ENCODE measurements at regions not wholly inside any gene's neighbourhood (a gene's known extent, or its start where the extent isn't known, plus 50 kb on each side); places are given as distances from the start of the nearest gene placed in this dataset.
"Not testable (repeated sequence)": the region's sequence is repeated elsewhere in the genome, so short reads cannot be mapped to it uniquely, and the experiment has no call there.

DNA sequence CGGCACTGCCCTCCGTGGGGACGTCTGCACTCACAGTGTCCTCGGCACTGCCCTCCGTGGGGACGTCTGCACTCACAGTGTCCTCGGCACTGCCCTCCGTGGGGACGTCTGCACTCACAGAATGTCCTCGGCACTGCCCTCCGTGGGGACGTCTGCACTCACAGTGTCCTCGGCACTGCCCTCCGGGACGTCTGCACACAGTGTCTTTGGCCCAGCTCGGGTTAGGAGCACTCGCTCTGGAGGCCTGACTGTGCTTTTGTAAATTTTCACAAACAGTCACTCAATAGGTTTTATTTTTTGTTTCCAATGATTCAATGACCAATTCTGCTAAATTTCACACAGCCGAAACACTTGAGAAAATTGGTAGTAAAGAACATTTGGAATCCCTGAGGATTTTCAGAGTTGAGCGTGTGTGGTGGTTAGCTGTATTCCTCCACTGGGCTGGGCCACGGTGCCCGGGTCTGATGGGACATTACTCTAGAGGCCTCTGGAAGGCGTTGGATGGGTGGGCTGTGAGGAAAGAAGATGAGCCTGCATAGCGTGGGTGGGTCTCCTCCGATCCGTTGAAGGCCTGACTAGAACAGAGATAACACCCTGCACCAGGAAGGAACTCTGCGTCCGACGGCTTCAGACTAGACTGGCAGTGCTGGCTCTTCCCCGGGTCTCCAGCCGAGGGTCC lies 134.8 kb downstream of the RTP5 start:
- Histone ChIP-seq H4K20me1 (ENCODE audit: insufficient read depth, low read length) (no peaks in the 10 kb centered on the region), H3K9me3 (ENCODE audit: low read length) (peaks cover 5% of the 10 kb centered on the region), H3K36me3 (ENCODE audit: insufficient read depth, low read length) (no peaks in the 10 kb centered on the region), H3K27ac (ENCODE audit: low read depth, low read length, poor library complexity, severe bottlenecking) (no peak overlapping the region), H3K4me1 (ENCODE audit: insufficient read depth, low read length, poor library complexity, severe bottlenecking) (no peaks in the 10 kb centered on the region), H3K79me2 (ENCODE audit: insufficient read depth, low read depth, low read length) (no peaks in the 10 kb centered on the region), H3K4me3 (ENCODE audit: low read depth, low read length, poor library complexity, severe bottlenecking) (no peak overlapping the region), H2AFZ (ENCODE audit: low read length) (no peak overlapping the region), H3K4me2 (ENCODE audit: low read length) (no peak overlapping the region), H3K9me2 (ENCODE audit: insufficient read depth, low read length) (no peaks in the 10 kb centered on the region)
- ChIA-PET CTCF (ENCODE audit: unreplicated experiment) (no interaction called here), POLR2A (no interaction called here)
- TF ChIP-seq, protein P1, sequence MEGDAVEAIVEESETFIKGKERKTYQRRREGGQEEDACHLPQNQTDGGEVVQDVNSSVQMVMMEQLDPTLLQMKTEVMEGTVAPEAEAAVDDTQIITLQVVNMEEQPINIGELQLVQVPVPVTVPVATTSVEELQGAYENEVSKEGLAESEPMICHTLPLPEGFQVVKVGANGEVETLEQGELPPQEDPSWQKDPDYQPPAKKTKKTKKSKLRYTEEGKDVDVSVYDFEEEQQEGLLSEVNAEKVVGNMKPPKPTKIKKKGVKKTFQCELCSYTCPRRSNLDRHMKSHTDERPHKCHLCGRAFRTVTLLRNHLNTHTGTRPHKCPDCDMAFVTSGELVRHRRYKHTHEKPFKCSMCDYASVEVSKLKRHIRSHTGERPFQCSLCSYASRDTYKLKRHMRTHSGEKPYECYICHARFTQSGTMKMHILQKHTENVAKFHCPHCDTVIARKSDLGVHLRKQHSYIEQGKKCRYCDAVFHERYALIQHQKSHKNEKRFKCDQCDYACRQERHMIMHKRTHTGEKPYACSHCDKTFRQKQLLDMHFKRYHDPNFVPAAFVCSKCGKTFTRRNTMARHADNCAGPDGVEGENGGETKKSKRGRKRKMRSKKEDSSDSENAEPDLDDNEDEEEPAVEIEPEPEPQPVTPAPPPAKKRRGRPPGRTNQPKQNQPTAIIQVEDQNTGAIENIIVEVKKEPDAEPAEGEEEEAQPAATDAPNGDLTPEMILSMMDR (conservative IDR thresholded peaks at IDR 0.05; ENCODE audit: low read length) = no peak
- TF ChIP-seq EZH2phosphoT487 (IDR thresholded peaks at IDR 0.05; ENCODE audit: borderline replicate concordance, low read depth, low read length) = no peak
- intact Hi-C loops (cut with micrococcal nuclease; ENCODE audit: unreplicated experiment) = no loop called here
- no TSS peak for BruUV-seq (replicated peaks)
- DNase-seq (ENCODE audit: low spot score) = no peak

DNA sequence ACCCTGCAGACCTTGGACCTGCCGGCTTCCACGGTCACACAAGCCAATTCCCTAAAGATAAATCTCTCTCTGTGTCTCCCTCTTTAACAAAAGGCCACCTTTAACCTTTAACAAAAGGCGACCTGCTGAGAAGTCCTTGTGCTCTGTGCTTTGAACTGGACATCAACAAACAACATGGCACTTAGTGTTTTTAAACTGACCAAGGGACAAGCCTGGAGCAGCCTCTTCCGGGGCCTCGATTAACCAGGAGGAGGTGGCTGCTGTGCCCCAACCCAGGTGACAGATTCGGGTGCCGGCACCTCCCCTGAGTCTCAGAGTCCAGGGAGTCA lies 135.3 kb downstream of the RTP5 start:
- intact Hi-C loops (cut with micrococcal nuclease; ENCODE audit: unreplicated experiment) = no loop called here
- ChIA-PET CTCF (ENCODE audit: unreplicated experiment) (no interaction called here), POLR2A (no interaction called here)

DNA sequence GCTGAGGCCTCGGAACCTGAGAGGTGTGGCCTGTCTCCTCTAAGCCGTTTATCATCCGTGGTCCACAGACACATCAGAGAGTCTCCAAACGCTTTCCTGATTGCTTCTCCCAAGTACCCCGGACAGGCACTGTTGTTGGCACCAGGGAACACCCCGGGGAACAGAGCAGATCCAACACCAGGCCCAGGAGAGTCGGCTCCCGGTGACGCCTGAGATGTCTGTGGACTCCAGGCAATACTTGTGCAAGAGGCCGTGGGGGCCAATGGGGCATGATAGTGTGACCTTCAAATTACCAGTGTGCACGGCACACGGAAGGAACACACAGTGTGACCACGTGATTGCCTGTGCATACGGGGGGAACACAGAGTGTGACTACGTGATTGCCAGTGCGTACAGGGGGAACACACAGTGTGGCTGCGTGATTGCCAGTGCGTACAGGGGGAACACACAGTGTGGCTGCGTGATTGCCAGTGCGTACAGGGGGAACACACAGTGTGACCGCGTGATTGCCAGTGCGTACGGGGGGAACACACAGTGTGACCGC lies 136.6 kb downstream of the RTP5 start:
- H3K27ac ChIP-seq (ENCODE audit: low read depth, low read length, poor library complexity, severe bottlenecking); H2AFZ ChIP-seq (ENCODE audit: low read length); BruUV-seq (replicated peaks); H3K9me2 ChIP-seq (ENCODE audit: insufficient read depth, low read length); H3K4me2 ChIP-seq (ENCODE audit: low read length); H4K20me1 ChIP-seq (ENCODE audit: insufficient read depth, low read length); CTCF ChIA-PET (ENCODE audit: unreplicated experiment); intact Hi-C loops (cut with micrococcal nuclease; ENCODE audit: unreplicated experiment); H3K79me2 ChIP-seq (ENCODE audit: insufficient read depth, low read depth, low read length); POLR2A ChIA-PET; DNase-seq (ENCODE audit: low spot score); H3K9me3 ChIP-seq (ENCODE audit: low read length); H3K4me3 ChIP-seq (ENCODE audit: low read depth, low read length, poor library complexity, severe bottlenecking); H3K4me1 ChIP-seq (ENCODE audit: insufficient read depth, low read length, poor library complexity, severe bottlenecking); H3K36me3 ChIP-seq (ENCODE audit: insufficient read depth, low read length): not testable (repeated sequence)

More for the DNA sequence above, 135.3 kb downstream of the RTP5 start:
- no peak for TF ChIP-seq EZH2phosphoT487 (IDR thresholded peaks at IDR 0.05; ENCODE audit: borderline replicate concordance, low read depth, low read length)
- TF ChIP-seq, protein P1 (conservative IDR thresholded peaks at IDR 0.05; ENCODE audit: low read length) = no peak
- no peak for DNase-seq (ENCODE audit: low spot score)
- no peaks in the 10 kb centered on the region for H3K4me1 ChIP-seq (ENCODE audit: insufficient read depth, low read length, poor library complexity, severe bottlenecking)
- H4K20me1 ChIP-seq (ENCODE audit: insufficient read depth, low read length) = no peaks in the 10 kb centered on the region
- H3K4me2 ChIP-seq (ENCODE audit: low read length) = no peak overlapping the region
- no TSS peak for BruUV-seq (replicated peaks)
- H3K27ac ChIP-seq (ENCODE audit: low read depth, low read length, poor library complexity, severe bottlenecking) = no peak overlapping the region
- no peaks in the 10 kb centered on the region for H3K36me3 ChIP-seq (ENCODE audit: insufficient read depth, low read length)
- H3K9me2 ChIP-seq (ENCODE audit: insufficient read depth, low read length) = no peaks in the 10 kb centered on the region
- H2AFZ ChIP-seq (ENCODE audit: low read length) = no peak overlapping the region
- H3K9me3 ChIP-seq (ENCODE audit: low read length) = peaks cover 5% of the 10 kb centered on the region
- no peaks in the 10 kb centered on the region for H3K79me2 ChIP-seq (ENCODE audit: insufficient read depth, low read depth, low read length)
- no peak overlapping the region for H3K4me3 ChIP-seq (ENCODE audit: low read depth, low read length, poor library complexity, severe bottlenecking)

DNA sequence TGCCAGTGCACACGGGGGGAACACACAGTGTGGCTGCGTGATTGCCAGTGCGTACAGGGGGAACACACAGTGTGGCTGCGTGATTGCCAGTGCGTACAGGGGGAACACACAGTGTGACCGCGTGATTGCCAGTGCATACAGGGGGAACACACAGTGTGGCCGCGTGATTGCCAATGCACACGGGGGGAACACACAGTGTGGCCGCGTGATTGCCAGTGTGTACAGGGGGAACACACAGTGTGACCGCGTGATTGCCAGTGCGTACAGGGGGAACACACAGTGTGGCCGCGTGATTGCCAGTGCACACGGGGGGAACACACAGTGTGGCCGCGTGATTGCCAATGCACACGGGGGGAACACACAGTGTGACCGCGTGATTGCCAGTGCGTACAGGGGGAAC lies 139.4 kb downstream of the RTP5 start:
- H3K9me3 ChIP-seq (ENCODE audit: low read length); CTCF ChIA-PET (ENCODE audit: unreplicated experiment); H4K20me1 ChIP-seq (ENCODE audit: insufficient read depth, low read length); H3K79me2 ChIP-seq (ENCODE audit: insufficient read depth, low read depth, low read length); H3K4me3 ChIP-seq (ENCODE audit: low read depth, low read length, poor library complexity, severe bottlenecking); H3K27ac ChIP-seq (ENCODE audit: low read depth, low read length, poor library complexity, severe bottlenecking); DNase-seq (ENCODE audit: low spot score); H3K4me2 ChIP-seq (ENCODE audit: low read length); BruUV-seq (replicated peaks); intact Hi-C loops (cut with micrococcal nuclease; ENCODE audit: unreplicated experiment); POLR2A ChIA-PET; H2AFZ ChIP-seq (ENCODE audit: low read length); H3K4me1 ChIP-seq (ENCODE audit: insufficient read depth, low read length, poor library complexity, severe bottlenecking); H3K9me2 ChIP-seq (ENCODE audit: insufficient read depth, low read length); H3K36me3 ChIP-seq (ENCODE audit: insufficient read depth, low read length): not testable (repeated sequence)

DNA sequence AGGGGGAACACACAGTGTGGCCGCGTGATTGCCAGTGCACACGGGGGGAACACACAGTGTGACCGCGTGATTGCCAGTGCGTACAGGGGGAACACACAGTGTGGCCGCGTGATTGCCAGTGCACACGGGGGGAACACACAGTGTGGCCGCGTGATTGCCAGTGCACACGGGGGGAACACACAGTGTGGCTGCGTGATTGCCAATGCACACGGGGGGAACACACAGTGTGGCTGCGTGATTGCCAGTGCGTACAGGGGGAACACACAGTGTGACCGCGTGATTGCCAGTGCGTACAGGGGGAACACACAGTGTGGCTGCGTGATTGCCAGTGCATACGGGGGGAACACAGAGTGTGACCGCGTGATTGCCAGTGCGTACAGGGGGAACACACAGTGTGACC lies 140.3 kb downstream of the RTP5 start:
- H3K9me2 ChIP-seq (ENCODE audit: insufficient read depth, low read length); DNase-seq (ENCODE audit: low spot score); H4K20me1 ChIP-seq (ENCODE audit: insufficient read depth, low read length); H3K4me1 ChIP-seq (ENCODE audit: insufficient read depth, low read length, poor library complexity, severe bottlenecking); CTCF ChIA-PET (ENCODE audit: unreplicated experiment); POLR2A ChIA-PET; H3K4me2 ChIP-seq (ENCODE audit: low read length); H3K4me3 ChIP-seq (ENCODE audit: low read depth, low read length, poor library complexity, severe bottlenecking); H2AFZ ChIP-seq (ENCODE audit: low read length); H3K27ac ChIP-seq (ENCODE audit: low read depth, low read length, poor library complexity, severe bottlenecking); H3K36me3 ChIP-seq (ENCODE audit: insufficient read depth, low read length); H3K9me3 ChIP-seq (ENCODE audit: low read length); intact Hi-C loops (cut with micrococcal nuclease; ENCODE audit: unreplicated experiment); BruUV-seq (replicated peaks); H3K79me2 ChIP-seq (ENCODE audit: insufficient read depth, low read depth, low read length): not testable (repeated sequence)
